ENCODE measurements at regions not wholly inside any gene's neighbourhood (a gene's known extent, or its start where the extent isn't known, plus 50 kb on each side); places are given as distances from the start of the nearest gene placed in this dataset.

DNA sequence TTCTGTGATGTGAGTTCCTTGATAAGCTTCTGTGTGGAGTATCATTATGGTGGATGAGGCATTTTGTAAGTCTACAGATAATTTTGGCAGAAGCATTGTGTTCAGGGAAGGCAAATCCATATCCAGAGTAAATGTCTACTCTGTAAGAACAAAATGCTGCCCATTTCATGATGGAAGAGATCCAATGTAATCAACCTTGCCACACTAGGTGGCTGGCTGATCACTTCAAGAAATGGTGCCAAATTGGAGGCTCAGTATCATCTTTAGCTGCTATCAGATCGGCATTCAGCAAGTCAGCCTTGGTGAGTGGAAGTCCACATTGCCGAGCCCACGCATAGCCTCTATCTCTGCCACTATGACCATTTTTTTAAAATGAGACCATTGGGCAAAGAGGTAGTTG, 565.8 kb upstream of the USP24 start:
- intact Hi-C loops (cut with DNase I), result no loop called here
- Histone ChIP-seq H3K9me3 (no peaks in the 10 kb centered on the region), H3K27me3 (no peaks in the 10 kb centered on the region), H3K36me3 (replicated peaks in 1 of 2; ENCODE audit: insufficient read depth in 1 of 2, low read depth in 2 of 2) (no peaks in the 10 kb centered on the region), H3K4me3 (no peak overlapping the region), H3K27ac (no peak overlapping the region), H3K4me1 (no peaks in the 10 kb centered on the region)
- WGBS, 2 donors, result 87% methylated on average over 3 of the region's 3 CpGs
- TF ChIP-seq POLR2A (IDR thresholded peaks at IDR 0.05), result no peak
- TF ChIP-seq, protein P1, sequence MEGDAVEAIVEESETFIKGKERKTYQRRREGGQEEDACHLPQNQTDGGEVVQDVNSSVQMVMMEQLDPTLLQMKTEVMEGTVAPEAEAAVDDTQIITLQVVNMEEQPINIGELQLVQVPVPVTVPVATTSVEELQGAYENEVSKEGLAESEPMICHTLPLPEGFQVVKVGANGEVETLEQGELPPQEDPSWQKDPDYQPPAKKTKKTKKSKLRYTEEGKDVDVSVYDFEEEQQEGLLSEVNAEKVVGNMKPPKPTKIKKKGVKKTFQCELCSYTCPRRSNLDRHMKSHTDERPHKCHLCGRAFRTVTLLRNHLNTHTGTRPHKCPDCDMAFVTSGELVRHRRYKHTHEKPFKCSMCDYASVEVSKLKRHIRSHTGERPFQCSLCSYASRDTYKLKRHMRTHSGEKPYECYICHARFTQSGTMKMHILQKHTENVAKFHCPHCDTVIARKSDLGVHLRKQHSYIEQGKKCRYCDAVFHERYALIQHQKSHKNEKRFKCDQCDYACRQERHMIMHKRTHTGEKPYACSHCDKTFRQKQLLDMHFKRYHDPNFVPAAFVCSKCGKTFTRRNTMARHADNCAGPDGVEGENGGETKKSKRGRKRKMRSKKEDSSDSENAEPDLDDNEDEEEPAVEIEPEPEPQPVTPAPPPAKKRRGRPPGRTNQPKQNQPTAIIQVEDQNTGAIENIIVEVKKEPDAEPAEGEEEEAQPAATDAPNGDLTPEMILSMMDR (IDR thresholded peaks at IDR 0.05), result no peak
- DNase-seq (no peak), ATAC-seq (no peak)

- DNase-seq, result no peak
- intact Hi-C loops (cut with DNase I), result no loop called here
These were observed 562.4 kb upstream of the USP24 start for GRCh38 chr1:55777545-55777944.

GRCh38 chr1:55775007-55775406, 559.8 kb upstream of the USP24 start:
- H3K4me3 ChIP-seq, result no peak overlapping the region
- TF ChIP-seq, protein P1 (IDR thresholded peaks at IDR 0.05), result no peak
- H3K9me3 ChIP-seq, result no peaks in the 10 kb centered on the region
- intact Hi-C loops (cut with DNase I), result no loop called here
- 90 to 97% methylated on average over 3 of the region's 3 CpGs for WGBS, 2 donors
- no peak for ATAC-seq
- no peaks in the 10 kb centered on the region for H3K36me3 ChIP-seq (replicated peaks in 1 of 2; ENCODE audit: insufficient read depth in 1 of 2, low read depth in 2 of 2)
- H3K4me1 ChIP-seq, result no peaks in the 10 kb centered on the region
- H3K27ac ChIP-seq, result no peak overlapping the region
- H3K27me3 ChIP-seq, result no peaks in the 10 kb centered on the region
- no peak for DNase-seq

More at GRCh38 chr1:55777545-55777944, 562.4 kb upstream of the USP24 start:
- no peak for ATAC-seq
- no peak overlapping the region for H3K4me3 ChIP-seq
- no peaks in the 10 kb centered on the region for H3K27me3 ChIP-seq
- H3K4me1 ChIP-seq, result no peaks in the 10 kb centered on the region
- no peak overlapping the region for H3K27ac ChIP-seq
- no peaks in the 10 kb centered on the region for H3K36me3 ChIP-seq (replicated peaks in 1 of 2; ENCODE audit: insufficient read depth in 1 of 2, low read depth in 2 of 2)
- TF ChIP-seq, protein P1 (IDR thresholded peaks at IDR 0.05), result no peak
- TF ChIP-seq POLR2A (IDR thresholded peaks at IDR 0.05), result no peak
- WGBS, 2 donors, result 83 to 96% methylated on average over 2 of the region's 2 CpGs
- H3K9me3 ChIP-seq, result no peaks in the 10 kb centered on the region

- H3K9me3 ChIP-seq, result no peaks in the 10 kb centered on the region
- no peak for ATAC-seq
- TF ChIP-seq, protein P1 (IDR thresholded peaks at IDR 0.05), result no peak
- no peak overlapping the region for H3K4me3 ChIP-seq
- intact Hi-C loops (cut with DNase I), result no loop called here
- DNase-seq, result no peak
- no peaks in the 10 kb centered on the region for H3K36me3 ChIP-seq (replicated peaks in 1 of 2; ENCODE audit: insufficient read depth in 1 of 2, low read depth in 2 of 2)
- no peaks in the 10 kb centered on the region for H3K4me1 ChIP-seq
- H3K27ac ChIP-seq, result peak overlapping the region in 2 of 4 donors; percentile 28 to 67
- WGBS, 2 donors, result 88 to 95% methylated on average over 3 of the region's 3 CpGs
- H3K27me3 ChIP-seq, result no peaks in the 10 kb centered on the region
These were observed 559.3 kb upstream of the USP24 start for GRCh38 chr1:55774446-55774845.

DNA sequence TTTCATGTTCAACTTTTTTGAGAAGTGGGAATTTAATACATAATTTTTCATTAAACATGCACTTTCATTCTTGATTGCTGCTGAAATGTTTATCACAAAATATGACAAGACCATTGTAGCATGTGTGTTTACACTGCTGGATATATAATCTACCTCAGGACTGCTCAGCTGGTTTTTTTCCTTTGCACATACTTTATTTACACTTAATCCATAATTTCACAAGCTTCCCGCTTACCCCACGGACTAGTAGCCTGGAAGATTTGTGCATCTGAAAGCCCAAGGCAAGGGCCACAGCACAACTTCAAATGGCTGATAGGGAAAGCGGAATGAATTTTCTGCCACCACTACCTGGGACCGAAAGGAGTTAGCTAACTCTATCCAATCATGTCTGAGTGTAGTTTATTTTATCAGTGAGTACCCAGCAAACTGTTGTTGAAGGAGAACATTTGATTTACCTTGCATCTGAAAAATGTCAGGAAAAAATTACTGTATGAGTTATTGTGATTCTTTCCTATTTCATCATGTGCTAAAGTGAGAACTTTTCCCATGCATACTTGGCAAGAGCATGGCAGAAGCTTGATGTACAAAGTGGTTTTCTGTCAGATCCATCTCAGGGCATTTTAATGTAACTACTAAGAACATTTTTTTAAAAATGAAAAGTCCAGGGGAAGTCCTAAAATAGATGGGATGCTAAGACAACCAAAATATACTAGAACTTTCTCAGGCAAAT, 558.2 kb upstream of the USP24 start:
- no peaks in the 10 kb centered on the region for H3K36me3 ChIP-seq (replicated peaks in 1 of 2; ENCODE audit: insufficient read depth in 1 of 2, low read depth in 2 of 2)
- H3K9me3 ChIP-seq, result no peaks in the 10 kb centered on the region
- no peak for TF ChIP-seq POLR2A (IDR thresholded peaks at IDR 0.05)
- TF ChIP-seq, protein P1 (IDR thresholded peaks at IDR 0.05), result no peak
- intact Hi-C loops (cut with DNase I), result no loop called here
- H3K4me3 ChIP-seq, result no peak overlapping the region
- H3K27ac ChIP-seq, result peak overlapping the region; percentile 35 to 71 (median 64)
- DNase-seq, result peak in 2 of 4 donors; percentile 25 to 28
- WGBS, 2 donors, result 16 to 22% methylated on average over 4 of the region's 4 CpGs
- H3K4me1 ChIP-seq, result no peaks in the 10 kb centered on the region
- H3K27me3 ChIP-seq, result no peaks in the 10 kb centered on the region
- peak; percentile 62 for ATAC-seq
